HFF-Myc (cell line): ENCODE measurements at regions not wholly inside any gene's neighbourhood (a gene's known extent, or its start where the extent isn't known, plus 50 kb on each side); places are given as distances from the start of the nearest gene placed in this dataset.

ENCODE experiments used
- DNase-seq: peaks from one replicate; pipeline ENCODE4 v3.0.0-alpha.2; 2011; ENCODE audit warnings: low read depth; ENCODE audit errors: extremely low read depth
- H3K4me3 ChIP-seq: replicated peaks from 2 replicates; pipeline ENCODE4 v1.5.1; 2011; ENCODE audit warnings: low read depth, mild to moderate bottlenecking, control low read depth, low read length
- CTCF ChIP-seq: IDR thresholded peaks from 2 replicates; pipeline ENCODE4 v1.5.1; 2012; ENCODE audit warnings: mild to moderate bottlenecking, low read depth, low read length, control low read depth; ENCODE audit errors: missing control alignments

DNA sequence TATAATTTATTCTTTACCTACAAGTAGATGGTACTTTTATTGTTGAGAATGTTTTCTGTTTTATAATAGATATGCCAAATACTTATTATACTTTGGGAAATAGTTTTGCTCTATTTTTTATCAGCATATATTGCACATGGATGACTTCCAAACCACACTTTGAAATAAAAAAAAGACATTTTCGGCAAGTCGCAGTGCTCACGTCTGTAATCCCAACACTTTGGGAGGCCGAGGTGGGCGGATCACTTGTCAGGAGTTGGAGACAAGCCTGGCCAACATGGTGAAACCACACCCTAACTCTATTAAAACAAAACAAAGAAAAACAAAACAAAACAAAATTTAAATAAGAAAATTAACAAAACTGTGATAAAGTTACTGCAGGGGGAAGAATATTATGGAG is 983.9 kb upstream of the CNTN5 start:
- no peak overlapping the region for H3K4me3 ChIP-seq
- TF ChIP-seq CTCF = no peak
- no peak for DNase-seq

GRCh38 chr11:98040061-98040808 is 980.5 kb upstream of the CNTN5 start:
- DNase-seq = no peak
- no peak for TF ChIP-seq CTCF
- no peak overlapping the region for H3K4me3 ChIP-seq

DNA sequence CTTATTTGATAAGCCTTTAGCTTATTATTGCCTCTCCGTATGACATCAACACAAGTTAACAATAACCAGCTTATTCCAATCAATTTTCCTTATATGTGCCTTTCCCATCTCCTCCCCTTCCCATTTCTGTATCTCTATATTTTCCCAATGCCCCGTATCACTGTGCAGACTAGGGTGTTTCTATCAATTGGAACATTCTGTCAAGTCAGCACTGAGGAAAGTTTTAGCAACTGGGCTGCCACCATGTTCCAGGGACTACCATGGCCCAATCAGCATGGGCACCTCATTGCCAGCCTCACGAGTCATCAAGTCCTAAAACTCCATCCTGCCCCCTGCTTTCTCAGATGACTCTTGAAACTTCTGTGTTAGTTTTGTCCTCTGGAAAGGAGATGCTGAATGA is 973.1 kb upstream of the CNTN5 start:
- H3K4me3 ChIP-seq = no peak overlapping the region
- no peak for TF ChIP-seq CTCF
- DNase-seq = no peak

- no peak for TF ChIP-seq CTCF
- no peak for DNase-seq
- H3K4me3 ChIP-seq = no peak overlapping the region
Measured at GRCh38 chr11:98053851-98054250, 966.9 kb upstream of the CNTN5 start.

DNA sequence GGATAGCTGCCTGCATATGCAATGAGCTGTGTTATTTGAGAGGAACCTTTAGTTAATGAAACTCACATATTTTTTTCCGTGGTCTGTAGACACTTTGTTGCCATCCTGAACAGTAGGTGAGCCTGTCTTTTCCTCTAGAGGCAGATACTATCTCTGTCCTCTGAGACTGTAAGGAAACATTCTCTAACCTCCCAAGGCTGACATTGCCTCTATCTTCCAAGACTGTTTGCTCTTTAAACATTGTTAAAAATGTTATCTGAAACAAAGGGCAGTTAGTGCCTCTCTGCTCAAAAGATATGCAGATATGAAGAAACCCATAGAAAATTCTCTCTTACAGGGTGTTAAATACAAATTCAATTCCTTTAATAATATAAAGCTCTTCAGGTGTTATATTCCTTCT is 963.8 kb upstream of the CNTN5 start:
- TF ChIP-seq CTCF = no peak
- no peak for DNase-seq
- no peak overlapping the region for H3K4me3 ChIP-seq

- TF ChIP-seq CTCF = no peak
- no peak overlapping the region for H3K4me3 ChIP-seq
- no peak for DNase-seq
Measured at GRCh38 chr11:98059488-98059887, 961.3 kb upstream of the CNTN5 start.

- DNase-seq = no peak
- no peak for TF ChIP-seq CTCF
Measured at GRCh38 chr11:98060759-98061158, 960.0 kb upstream of the CNTN5 start.

More at GRCh38 chr11:98060759-98061158, 960.0 kb upstream of the CNTN5 start:
- H3K4me3 ChIP-seq = no peak overlapping the region
